GM19035 (cell line): ENCODE measurements at regions not wholly inside any gene's neighbourhood (a gene's known extent, or its start where the extent isn't known, plus 50 kb on each side); places are given as distances from the start of the nearest gene placed in this dataset.

Experiments used
- ATAC-seq: cut with Tn5 transposase; IDR thresholded peaks from one replicate; pipeline ENCODE4 v1.9.1; 2021; ENCODE audit not compliant: unreplicated experiment

DNA sequence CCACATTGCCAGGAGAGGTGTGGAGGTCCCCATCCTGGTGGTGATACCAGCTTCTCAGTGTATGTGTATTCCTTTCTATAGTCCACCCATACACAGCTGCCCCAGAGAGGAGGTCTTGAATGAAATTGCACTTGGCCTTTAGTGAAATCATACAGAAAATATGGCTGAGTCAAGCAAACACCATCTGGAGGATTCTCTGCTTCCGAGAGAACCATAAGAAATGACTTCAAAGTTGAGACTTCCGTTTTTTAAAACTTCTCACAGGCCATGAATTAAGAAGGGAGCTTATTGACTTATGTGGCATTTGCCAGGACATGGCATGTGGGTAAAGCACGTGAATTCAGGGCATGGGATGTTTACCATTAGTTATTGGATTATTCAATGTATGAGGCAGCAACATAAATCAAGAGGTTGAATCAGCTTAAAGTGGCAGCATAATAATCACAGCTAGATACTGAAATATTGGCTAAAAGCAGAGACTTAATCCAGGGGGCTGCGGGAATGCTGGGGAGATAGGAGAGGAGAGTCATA lies 119.1 kb upstream of the MTNR1B start:
- no peak for ATAC-seq

DNA sequence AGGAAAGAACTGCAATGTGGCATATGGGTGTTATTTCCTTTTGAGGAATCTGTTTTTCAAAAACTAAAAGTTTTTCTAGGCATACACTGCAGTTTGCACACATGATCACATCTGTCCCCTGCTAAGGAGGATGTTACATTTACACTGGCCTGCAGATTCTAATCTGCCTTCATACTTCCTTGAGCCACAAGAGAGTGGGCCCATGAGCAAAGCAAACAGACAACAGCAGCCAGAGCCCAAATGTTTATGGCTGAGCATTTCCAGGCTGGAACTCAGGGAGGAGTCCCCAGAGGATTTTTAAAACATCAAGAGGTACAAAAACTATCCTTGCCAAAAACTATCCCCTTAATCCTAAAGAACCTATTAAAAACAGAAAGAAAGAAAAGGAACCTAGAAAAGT lies 117.2 kb upstream of the MTNR1B start:
- no peak for ATAC-seq

GRCh38 chr11:92852946-92853345 lies 116.5 kb upstream of the MTNR1B start:
- ATAC-seq: no peak

- ATAC-seq: no peak
Observed at GRCh38 chr11:92854162-92854561, 115.3 kb upstream of the MTNR1B start.

GRCh38 chr11:92854952-92855351 lies 114.5 kb upstream of the MTNR1B start:
- no peak for ATAC-seq

GRCh38 chr11:92855607-92856405 lies 113.6 kb upstream of the MTNR1B start:
- ATAC-seq: no peak

DNA sequence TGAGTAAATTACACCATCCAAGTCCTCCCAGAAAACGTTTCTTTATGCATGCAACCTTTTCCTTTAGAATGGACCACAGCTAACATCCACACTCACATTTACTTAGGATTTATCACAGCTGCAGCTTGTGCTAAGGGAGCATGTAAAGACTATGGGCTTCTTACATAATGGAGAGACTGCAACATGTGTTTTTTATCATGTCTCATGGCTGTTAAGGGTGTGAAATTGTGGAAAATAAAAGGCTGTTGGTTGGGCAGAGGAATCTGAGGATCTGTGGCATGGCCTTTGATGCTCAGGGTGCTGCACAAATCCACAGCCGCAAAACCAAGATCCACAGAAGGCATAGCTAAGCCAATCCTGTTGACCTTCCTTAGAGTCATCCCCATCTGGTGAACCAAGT lies 112.0 kb upstream of the MTNR1B start:
- ATAC-seq: no peak

DNA sequence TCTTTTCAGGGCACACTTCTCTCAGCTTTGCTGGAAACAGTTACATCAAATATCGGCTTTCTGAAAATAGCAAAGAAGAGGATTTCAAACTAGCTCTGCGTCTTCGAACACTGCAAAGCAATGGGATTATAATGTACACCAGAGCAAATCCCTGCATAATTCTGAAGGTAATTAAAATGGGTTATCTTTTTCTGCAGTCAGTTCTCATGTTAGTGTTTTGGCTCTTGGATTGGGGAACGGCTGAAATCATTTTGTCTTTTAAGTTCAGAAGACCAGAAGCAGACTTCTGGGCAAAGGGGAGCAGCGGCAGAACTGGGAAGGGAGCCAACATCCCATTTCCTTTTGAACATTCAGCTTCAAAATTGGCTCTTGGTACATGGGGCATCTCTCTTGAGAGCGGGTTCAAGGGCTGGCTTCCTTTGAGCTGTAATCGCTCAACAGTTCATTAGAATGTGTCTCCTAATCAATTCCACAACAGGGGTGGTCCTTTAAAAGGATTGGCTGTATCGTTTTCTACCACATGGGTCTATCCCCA lies 110.2 kb upstream of the MTNR1B start:
- no peak for ATAC-seq

GRCh38 chr11:92861634-92862033 lies 107.8 kb upstream of the MTNR1B start:
- ATAC-seq: no peak

- no peak for ATAC-seq
Observed at GRCh38 chr11:92865352-92865751, 104.1 kb upstream of the MTNR1B start.

- no peak for ATAC-seq
Observed at GRCh38 chr11:92866679-92867282, 102.7 kb upstream of the MTNR1B start.

DNA sequence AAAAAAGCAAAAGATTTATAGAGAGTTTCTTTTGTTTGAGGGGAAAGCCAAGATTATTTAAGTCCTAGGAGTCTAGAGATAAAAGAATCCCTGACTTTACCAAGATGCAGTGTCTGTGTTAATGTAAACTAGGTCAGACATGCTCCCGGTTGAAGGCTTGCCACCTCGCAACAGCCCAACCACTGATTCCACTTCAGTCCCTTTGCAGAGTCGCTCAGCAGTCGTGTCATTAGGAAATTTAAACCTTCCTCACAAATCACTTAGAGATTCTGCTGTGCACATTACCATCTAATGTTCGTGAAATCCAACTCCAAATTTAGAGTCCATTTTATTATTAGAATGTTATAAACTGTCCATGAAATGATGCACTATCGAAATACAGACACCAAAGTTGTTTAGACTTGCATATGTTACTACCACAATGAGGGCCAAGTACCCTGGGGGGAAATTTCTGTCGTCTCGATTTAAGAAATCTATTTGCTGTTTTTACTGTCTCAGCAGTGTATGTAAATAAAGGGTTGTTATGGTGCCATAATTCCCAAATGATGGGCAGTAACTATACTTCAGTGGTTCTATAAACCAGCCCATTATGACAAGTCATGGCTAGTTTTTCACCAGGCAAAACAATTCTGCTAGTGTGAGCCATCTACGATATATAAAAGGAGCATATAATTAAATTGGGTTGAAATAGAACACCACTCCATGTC lies 101.4 kb upstream of the MTNR1B start:
- ATAC-seq: no peak

GRCh38 chr11:92869716-92870115 lies 99.7 kb upstream of the MTNR1B start:
- no peak for ATAC-seq

DNA sequence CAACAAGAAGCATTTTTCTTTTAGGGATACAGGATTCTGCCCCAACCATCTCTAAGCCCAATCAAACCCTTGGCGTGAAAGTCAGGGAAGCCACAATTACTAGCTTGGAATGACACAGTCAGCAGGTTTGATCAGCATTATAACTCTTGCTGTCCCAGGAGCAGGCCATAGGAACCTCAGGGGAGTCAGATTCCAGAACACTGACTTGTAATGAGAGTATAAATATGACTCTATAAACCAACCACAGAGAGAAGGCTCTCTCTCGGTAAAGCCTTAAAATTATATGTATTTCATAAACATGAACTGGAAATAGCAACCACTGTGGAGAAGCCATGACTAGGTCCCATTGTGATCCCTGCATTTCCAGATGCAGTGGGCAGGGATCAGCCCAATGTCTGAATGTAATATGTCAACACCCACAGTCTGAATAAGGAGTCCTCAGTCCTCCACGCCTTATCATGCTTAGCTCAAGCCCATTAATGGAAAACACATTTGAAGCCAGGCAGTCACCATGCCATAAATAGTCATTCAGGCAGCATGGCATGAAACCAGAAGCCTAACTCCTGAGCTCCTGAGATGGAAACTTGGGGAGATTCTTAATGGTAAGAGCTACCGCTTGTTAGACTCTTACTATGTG lies 99.1 kb upstream of the MTNR1B start:
- ATAC-seq: no peak

GRCh38 chr11:92873551-92873950 lies 95.9 kb upstream of the MTNR1B start:
- ATAC-seq: no peak

DNA sequence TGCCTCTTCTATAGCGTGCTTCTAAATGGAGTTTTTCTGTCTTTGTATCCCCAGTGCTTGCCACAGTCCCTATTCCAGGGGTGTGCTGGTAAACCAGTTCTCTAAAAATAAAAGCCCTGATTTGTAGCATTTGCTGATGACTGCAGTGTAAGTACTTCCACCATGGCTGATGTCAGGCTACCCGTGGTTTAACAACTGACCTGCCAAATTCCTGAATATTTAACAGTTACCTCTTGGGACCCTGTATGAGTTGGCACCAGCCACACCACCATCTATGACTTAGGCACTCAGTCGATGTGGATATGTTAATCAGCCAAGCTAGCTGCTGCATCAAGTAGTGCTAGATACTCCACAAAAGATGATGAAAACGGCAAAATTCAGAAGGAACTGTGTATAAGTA lies 94.0 kb upstream of the MTNR1B start:
- no peak for ATAC-seq

- ATAC-seq: no peak
Observed at GRCh38 chr11:92879086-92879485, 90.4 kb upstream of the MTNR1B start.

DNA sequence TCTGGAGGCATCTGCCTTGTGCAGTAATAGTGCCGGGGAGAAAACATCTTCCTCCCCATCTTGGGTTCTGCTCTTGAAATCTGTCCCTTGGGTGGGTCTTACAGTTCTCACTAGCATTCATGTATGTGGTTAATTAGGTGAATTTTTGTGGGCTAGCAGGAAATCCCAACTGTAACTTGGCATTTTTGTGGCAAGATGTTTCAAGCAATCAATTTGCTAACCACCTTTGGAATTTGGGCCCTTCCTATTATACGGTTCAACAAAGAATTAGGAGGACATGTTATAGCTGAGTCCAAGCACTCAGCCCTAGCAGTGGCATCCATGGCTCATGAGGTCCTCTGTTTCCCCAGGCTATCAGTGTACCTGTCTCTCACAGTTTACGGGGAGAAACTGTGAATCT lies 89.1 kb upstream of the MTNR1B start:
- no peak for ATAC-seq

DNA sequence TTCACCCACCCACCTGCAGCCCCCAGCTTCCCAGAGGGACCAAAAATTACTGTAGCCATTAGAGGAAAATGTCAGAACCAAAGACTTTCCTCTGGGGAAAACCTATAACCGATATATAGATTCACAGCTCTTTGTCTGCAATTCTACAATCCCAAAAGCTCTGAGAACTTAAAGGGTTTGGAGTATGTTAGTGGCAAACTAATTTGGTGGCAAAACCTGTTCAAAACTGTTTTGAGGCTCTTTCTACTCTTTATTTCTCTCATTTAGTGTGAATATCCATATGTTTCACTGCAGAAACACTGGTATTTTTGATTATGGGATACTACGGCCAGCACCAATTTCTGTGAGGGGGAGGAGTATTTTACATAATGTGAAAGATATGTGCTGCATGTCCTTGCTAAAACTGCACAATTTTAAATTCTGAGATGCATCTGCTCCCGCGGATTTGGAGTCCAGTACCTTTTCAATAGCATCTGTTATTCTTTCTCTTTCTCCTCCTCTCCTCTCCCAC lies 87.5 kb upstream of the MTNR1B start:
- ATAC-seq: no peak

DNA sequence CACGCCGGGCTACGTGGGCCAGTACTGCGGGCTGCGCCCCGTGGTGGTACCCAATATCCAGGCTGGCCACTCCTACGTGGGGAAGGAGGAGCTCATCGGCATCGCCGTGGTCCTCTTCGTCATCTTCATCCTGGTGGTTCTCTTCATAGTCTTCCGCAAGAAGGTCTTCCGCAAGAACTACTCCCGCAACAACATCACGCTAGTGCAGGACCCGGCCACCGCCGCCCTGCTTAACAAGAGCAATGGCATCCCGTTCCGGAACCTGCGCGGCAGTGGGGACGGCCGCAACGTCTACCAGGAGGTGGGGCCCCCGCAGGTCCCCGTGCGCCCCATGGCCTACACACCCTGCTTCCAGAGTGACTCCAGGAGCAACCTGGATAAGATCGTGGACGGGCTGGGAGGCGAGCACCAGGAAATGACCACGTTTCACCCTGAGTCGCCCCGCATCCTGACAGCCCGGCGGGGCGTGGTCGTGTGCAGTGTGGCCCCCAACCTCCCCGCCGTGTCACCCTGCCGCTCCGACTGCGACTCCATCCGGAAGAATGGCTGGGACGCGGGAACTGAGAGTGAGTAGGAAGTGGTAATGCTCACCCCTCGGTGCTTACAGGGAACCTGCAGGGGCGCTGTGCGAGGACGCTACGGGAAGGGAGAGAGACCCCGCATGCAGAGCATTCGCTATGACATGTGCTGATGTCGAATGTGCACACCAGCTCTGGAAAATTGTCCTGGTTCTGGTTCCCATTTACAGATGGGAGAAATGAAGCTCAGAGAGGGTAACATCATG lies 86.4 kb upstream of the MTNR1B start:
- no peak for ATAC-seq
